H1 (cell line): ENCODE measurements at regions not wholly inside any gene's neighbourhood (a gene's known extent, or its start where the extent isn't known, plus 50 kb on each side); places are given as distances from the start of the nearest gene placed in this dataset.

Experiments used
- CEBPB ChIP-seq: IDR thresholded peaks from 2 replicates; pipeline ENCODE4 v1.6.1; 2012; ENCODE audit warnings: low read depth, low read length
- CTCF ChIP-seq, 3 experiments: IDR thresholded peaks; 1 replicate in 2 of 3; 2 replicates in 1 of 3; pipeline versions ENCODE4 v1.5.1 to v1.6.1; 2011; ENCODE audit warnings: low read length in 3 of 3, mild to moderate bottlenecking in 3 of 3, inconsistent platforms in 2 of 3, low read depth in 1 of 3, moderate library complexity in 1 of 3; ENCODE audit not compliant: insufficient read depth in 1 of 3; ENCODE audit errors: control extremely low read depth in 1 of 3
- EP300 ChIP-seq, 2 experiments: IDR thresholded peaks; 1 replicate in 1 of 2; 2 replicates in 1 of 2; pipeline ENCODE4 v1.6.1; 2011 to 2012; ENCODE audit warnings: low read depth in 2 of 2, low read length in 2 of 2, mild to moderate bottlenecking in 2 of 2, borderline replicate concordance in 1 of 2, inconsistent platforms in 1 of 2, moderate library complexity in 1 of 2
- EZH2 ChIP-seq: fragments of 200-600 bp; sonication (generic); IDR thresholded peaks from 2 replicates; pipeline ENCODE4 v1.7.1; 2012; ENCODE audit warnings: low read depth, mild to moderate bottlenecking, moderate library complexity, low read length, inconsistent platforms; ENCODE audit not compliant: severe bottlenecking
- HDAC6 ChIP-seq: IDR thresholded peaks from one replicate; pipeline ENCODE4 v1.7.1; 2012; ENCODE audit warnings: low read depth, mild to moderate bottlenecking, inconsistent platforms, low read length, moderate library complexity
- SRF ChIP-seq: IDR thresholded peaks from 2 replicates; pipeline ENCODE4 v1.6.1; 2011; ENCODE audit warnings: mild to moderate bottlenecking, low read depth, low read length, moderate library complexity
- TF ChIP-seq, protein P1 (sequence below): fragments of 300-600 bp; sonication (generic); IDR thresholded peaks from 2 replicates; pipeline ENCODE4 v1.7.1; 2012; ENCODE audit warnings: low read length, moderate library complexity, mild to moderate bottlenecking, inconsistent platforms; ENCODE audit not compliant: insufficient replicate concordance

- TF ChIP-seq, protein P1, sequence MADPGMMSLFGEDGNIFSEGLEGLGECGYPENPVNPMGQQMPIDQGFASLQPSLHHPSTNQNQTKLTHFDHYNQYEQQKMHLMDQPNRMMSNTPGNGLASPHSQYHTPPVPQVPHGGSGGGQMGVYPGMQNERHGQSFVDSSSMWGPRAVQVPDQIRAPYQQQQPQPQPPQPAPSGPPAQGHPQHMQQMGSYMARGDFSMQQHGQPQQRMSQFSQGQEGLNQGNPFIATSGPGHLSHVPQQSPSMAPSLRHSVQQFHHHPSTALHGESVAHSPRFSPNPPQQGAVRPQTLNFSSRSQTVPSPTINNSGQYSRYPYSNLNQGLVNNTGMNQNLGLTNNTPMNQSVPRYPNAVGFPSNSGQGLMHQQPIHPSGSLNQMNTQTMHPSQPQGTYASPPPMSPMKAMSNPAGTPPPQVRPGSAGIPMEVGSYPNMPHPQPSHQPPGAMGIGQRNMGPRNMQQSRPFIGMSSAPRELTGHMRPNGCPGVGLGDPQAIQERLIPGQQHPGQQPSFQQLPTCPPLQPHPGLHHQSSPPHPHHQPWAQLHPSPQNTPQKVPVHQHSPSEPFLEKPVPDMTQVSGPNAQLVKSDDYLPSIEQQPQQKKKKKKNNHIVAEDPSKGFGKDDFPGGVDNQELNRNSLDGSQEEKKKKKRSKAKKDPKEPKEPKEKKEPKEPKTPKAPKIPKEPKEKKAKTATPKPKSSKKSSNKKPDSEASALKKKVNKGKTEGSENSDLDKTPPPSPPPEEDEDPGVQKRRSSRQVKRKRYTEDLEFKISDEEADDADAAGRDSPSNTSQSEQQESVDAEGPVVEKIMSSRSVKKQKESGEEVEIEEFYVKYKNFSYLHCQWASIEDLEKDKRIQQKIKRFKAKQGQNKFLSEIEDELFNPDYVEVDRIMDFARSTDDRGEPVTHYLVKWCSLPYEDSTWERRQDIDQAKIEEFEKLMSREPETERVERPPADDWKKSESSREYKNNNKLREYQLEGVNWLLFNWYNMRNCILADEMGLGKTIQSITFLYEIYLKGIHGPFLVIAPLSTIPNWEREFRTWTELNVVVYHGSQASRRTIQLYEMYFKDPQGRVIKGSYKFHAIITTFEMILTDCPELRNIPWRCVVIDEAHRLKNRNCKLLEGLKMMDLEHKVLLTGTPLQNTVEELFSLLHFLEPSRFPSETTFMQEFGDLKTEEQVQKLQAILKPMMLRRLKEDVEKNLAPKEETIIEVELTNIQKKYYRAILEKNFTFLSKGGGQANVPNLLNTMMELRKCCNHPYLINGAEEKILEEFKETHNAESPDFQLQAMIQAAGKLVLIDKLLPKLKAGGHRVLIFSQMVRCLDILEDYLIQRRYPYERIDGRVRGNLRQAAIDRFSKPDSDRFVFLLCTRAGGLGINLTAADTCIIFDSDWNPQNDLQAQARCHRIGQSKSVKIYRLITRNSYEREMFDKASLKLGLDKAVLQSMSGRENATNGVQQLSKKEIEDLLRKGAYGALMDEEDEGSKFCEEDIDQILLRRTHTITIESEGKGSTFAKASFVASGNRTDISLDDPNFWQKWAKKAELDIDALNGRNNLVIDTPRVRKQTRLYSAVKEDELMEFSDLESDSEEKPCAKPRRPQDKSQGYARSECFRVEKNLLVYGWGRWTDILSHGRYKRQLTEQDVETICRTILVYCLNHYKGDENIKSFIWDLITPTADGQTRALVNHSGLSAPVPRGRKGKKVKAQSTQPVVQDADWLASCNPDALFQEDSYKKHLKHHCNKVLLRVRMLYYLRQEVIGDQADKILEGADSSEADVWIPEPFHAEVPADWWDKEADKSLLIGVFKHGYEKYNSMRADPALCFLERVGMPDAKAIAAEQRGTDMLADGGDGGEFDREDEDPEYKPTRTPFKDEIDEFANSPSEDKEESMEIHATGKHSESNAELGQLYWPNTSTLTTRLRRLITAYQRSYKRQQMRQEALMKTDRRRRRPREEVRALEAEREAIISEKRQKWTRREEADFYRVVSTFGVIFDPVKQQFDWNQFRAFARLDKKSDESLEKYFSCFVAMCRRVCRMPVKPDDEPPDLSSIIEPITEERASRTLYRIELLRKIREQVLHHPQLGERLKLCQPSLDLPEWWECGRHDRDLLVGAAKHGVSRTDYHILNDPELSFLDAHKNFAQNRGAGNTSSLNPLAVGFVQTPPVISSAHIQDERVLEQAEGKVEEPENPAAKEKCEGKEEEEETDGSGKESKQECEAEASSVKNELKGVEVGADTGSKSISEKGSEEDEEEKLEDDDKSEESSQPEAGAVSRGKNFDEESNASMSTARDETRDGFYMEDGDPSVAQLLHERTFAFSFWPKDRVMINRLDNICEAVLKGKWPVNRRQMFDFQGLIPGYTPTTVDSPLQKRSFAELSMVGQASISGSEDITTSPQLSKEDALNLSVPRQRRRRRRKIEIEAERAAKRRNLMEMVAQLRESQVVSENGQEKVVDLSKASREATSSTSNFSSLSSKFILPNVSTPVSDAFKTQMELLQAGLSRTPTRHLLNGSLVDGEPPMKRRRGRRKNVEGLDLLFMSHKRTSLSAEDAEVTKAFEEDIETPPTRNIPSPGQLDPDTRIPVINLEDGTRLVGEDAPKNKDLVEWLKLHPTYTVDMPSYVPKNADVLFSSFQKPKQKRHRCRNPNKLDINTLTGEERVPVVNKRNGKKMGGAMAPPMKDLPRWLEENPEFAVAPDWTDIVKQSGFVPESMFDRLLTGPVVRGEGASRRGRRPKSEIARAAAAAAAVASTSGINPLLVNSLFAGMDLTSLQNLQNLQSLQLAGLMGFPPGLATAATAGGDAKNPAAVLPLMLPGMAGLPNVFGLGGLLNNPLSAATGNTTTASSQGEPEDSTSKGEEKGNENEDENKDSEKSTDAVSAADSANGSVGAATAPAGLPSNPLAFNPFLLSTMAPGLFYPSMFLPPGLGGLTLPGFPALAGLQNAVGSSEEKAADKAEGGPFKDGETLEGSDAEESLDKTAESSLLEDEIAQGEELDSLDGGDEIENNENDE = no peak
- TF ChIP-seq EP300 (IDR thresholded peaks at IDR 0.05; ENCODE audit: borderline replicate concordance in 1 of 2, low read depth in 2 of 2, low read length in 2 of 2) = no peak
- TF ChIP-seq EZH2 = no peak
- TF ChIP-seq SRF = no peak
- no peak for TF ChIP-seq CEBPB
- no peak for TF ChIP-seq CTCF (IDR thresholded peaks at IDR 0.05; ENCODE audit: control extremely low read depth in 1 of 3, insufficient read depth in 1 of 3, low read depth in 1 of 3, low read length in 3 of 3)
- TF ChIP-seq HDAC6 = no peak
Measured at GRCh38 chr4:1577822-1578217, 106.3 kb downstream of the FAM53A start (continued).
